ENCODE measurements at regions not wholly inside any gene's neighbourhood (a gene's known extent, or its start where the extent isn't known, plus 50 kb on each side); places are given as distances from the start of the nearest gene placed in this dataset.

DNA sequence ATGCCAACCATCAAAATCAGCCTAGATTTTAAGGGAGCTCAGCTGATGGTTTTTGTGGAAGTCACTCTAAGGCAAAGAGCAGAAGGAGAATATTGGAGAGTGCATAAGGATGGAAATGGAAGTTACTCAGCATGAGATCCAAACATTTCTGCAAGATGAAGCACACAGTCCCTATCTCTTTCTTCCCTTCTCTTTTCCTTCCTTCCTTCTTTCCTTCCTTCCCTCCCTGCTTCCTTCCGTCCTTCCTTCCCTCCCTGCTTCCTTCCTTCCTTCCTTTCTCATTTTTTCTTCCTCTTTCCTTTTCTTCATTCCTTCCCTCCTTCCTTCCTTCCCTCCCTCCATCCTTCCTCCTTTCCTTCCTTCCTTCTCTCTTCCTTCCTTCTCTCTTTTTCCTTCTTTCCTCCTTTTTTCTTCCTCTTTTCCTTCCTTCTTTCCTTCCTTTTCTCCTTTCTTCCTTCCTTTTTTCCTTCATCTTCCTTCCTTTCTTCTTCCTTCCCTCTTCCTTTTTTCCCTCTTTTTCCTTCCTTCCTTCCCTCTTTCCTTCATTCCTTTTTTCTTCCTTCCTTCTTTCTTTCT lies 727.9 kb upstream of the CDH2 start:
- H3K27ac ChIP-seq, result no peak overlapping the region

DNA sequence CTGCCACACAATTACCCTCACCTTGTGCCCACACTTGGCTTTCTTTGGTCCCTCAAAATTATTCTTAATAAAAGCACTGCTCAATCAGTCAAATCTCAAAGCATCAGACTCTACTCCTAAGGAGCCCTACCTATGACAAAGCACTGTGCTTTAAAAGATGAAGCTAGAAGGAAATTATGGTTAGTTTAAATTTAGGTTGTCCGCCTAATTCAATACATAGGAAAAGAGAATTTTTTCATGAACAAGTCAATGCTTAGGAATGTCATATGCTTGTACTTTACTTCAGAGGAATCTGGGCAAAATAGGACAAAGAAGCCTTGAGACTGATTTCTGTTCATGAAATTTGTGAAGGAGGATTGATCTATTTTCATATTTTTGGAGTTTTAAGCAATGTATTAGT lies 726.4 kb upstream of the CDH2 start:
- no peak for DNase-seq (ENCODE audit: low read depth, low spot score)
- H3K27ac ChIP-seq, result no peak overlapping the region

More for the DNA sequence above, 727.9 kb upstream of the CDH2 start:
- DNase-seq (ENCODE audit: low read depth, low spot score), result no peak

DNA sequence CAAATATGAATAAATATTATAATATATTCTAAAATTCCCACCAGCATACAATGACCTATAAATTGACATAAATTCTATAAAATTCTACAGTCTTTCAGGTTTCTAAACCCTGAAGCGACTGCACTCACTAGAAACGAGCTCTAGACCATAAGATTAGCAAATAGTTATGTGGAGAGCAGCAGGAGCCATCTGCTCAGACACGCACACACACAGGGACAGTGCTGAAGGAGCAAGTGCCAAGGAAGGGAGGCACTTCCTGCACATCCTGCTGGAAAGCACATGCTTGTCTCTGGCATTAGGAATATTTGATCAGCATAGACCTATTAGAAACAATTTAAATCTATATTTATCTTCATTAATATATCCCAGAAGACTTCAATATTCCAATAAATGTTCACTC lies 713.9 kb upstream of the CDH2 start:
- no peak overlapping the region for H3K27ac ChIP-seq
- DNase-seq (ENCODE audit: low read depth, low spot score), result no peak

DNA sequence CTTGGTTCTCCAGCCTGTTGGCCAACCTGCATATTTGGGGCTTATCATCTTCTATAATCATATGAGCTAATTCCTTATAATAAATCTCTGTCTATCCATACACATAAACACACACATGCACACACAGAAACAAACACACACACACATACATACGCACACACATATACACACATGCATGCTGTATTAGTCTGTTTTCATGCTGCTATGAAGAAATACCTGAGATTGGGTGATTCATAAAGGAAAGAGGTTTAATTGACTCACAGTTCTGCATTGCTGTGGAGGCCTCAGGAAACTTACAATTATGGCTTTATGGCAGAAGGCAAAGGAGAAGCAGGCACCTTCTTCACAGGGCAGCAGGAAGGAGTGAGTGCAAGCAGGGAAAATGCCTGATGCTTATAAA lies 707.4 kb upstream of the CDH2 start:
- no peak overlapping the region for H3K27ac ChIP-seq
- peak; percentile 64 for DNase-seq (ENCODE audit: low read depth, low spot score)

DNA sequence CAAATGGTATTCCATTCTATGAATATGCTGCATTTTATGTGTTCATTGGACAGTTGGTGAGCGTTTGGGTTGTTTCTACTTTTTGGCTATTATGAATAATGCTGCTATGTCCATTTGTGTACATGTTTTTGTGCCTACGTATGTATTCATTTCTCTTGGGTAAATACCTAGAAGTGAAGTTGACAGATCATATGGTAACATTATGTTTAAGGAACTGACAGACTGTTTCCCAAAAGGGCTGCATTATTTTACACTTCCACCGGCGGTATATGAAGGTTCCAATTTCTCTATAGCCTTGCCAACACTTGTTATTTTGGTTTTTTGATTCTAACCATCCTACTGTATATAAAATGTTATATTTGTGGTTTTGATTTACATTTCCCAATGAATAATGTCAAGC lies 703.9 kb upstream of the CDH2 start:
- DNase-seq (ENCODE audit: low read depth, low spot score), result no peak
- no peak overlapping the region for H3K27ac ChIP-seq

DNA sequence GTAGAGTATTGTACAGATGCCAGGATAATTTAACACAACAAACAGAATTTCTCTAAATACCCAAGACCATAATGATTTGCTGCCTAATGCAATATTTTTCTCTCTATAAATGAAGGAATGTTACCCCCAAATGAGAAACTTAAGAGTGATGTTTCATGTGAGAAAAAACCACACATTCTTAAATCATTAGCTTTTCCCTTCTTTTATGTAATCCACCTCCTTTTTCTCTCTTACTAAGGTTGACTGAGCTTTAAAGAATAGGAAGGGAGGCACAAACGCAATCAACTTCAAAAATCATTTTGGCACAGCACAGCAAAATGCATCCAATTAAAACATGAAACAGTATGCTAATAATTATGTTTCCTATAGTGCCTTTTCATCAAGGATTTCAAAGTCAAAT lies 698.1 kb upstream of the CDH2 start:
- DNase-seq (ENCODE audit: low read depth, low spot score), result no peak
- H3K27ac ChIP-seq, result no peak overlapping the region

DNA sequence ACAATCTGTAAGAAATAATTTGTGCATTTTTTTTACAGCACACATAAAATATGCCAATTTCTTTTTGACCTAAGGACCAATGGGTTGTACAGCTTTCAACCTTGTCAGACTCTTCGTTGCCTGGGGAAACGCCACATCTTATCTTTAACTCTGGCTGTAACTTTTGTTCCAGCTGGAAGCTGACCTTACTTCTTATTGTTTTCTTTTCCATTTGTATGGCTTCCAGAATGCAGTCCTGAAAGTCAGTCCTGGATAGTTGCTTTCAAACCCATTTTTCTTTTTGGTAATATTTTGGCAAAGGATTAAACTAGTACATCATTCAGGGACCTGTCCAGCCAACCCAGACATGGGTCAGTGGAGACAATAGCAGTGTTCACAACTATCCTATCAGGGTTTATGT lies 686.5 kb upstream of the CDH2 start:
- H3K27ac ChIP-seq, result no peak overlapping the region
- no peak for DNase-seq (ENCODE audit: low read depth, low spot score)

DNA sequence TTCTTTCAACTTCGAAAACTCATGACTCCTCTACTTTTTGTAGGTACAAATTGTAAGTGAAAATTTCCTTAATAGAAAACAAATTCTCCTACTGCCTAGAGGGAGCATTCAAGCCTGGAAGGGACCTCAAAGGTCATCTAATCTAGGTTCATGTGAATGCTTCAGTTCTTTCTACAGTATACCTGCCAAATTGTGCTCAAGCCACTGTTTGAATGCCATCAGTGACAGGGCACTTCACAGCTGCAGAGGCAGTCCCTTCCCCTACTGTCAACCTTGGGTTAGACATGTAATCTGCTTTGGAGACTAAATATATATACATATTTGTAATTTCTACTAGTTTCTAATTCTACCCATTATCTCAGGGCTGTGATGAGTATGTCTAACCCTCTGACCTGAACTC lies 681.3 kb upstream of the CDH2 start:
- no peak for DNase-seq (ENCODE audit: low read depth, low spot score)
- no peak overlapping the region for H3K27ac ChIP-seq

DNA sequence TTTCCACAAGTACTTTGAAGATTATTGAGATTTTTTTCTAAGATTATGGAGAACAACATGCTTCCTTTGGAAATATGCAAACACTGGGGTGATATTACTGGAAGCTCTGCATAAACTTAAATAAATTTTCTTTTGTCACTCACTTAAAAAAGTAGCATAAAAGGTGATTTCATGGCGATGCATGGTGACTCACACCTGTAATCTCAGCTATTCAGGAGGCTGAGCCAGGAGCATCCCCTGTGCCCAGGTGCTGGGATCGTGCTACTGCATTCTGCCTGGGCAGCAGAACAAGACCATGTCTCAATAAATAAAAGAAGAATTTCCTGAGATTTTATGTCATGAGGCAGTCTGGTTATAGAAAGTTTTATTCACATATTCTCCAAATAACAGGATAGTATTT lies 679.1 kb upstream of the CDH2 start:
- no peak overlapping the region for H3K27ac ChIP-seq
- no peak for DNase-seq (ENCODE audit: low read depth, low spot score)

DNA sequence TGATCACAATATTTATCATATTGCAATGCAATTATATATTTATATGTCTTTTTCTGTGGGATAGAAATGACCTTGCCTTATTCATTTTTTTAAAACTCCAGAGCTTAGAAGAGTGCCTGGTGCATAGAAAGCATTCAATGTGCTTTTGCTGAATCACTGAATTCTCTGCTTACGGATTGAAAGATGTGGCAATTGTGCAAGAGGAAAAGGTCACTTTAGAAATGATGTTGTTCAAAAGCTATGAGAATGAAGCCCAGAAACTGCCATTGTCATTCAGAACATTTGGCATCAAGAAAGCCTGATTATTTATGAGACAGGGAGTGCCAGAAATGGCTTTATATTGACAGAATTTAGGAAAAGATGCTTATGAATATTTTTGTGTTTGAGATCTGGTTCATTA lies 678.6 kb upstream of the CDH2 start:
- DNase-seq (ENCODE audit: low read depth, low spot score), result no peak
- no peak overlapping the region for H3K27ac ChIP-seq

DNA sequence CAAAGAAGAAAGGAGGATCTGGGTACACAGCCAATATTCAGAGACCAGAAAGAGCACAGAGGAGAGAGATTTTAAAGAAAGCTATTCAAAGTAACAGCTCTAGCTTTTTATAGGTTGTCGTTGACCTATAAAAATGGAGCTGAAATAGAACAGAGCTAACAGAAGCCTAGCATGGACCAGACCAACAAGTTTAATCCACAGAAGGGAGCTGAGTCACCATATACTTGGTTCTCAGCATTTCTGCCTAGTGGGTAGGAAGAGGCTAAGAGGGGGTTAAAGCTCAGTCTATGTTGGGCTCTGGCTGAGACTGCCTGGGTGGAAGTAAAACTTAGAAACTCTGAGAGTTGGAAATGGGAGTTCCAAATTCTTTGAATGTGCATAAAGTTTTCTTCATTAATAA lies 678.0 kb upstream of the CDH2 start:
- no peak overlapping the region for H3K27ac ChIP-seq
- DNase-seq (ENCODE audit: low read depth, low spot score), result no peak

DNA sequence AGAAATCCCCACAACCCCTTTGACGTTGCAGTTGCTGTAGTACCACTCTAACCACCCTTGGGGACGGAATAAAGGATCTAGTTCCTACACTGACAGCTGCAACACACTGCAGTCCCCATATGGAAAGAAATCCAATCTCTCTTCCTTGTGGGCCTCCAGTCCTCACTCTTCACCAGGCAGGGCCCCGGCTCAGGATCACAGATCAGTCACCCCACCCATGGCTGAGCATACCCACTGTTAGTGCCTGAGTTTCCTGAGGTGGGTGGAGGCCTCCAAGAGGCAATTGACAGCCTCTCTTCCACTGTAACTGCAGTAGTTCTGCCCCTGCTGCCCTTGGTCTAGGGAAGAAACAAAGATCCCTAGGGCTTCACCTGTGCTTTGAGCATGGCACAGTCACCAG lies 670.0 kb upstream of the CDH2 start:
- no peak for DNase-seq (ENCODE audit: low read depth, low spot score)
- no peak overlapping the region for H3K27ac ChIP-seq

DNA sequence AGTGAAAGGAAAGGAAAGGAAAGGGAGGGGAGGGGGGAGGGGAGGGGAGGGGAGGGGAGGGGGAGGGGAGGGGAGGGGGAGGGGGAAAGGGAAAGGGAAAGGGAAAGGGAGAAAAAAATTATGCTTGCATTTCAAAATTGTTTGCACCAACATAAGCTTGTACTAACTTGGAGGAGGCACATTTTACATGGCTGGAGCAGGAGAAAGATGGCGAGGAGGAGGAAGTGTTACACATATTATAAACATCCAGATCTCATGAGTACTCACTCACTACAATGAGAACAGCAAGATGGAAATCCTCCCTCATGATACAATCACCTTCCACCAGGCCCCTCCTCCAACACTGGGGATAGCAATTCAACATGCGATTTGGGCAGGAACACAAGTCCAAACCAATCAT lies 660.2 kb upstream of the CDH2 start:
- H3K27ac ChIP-seq, result no peak overlapping the region
- DNase-seq (ENCODE audit: low read depth, low spot score), result no peak

DNA sequence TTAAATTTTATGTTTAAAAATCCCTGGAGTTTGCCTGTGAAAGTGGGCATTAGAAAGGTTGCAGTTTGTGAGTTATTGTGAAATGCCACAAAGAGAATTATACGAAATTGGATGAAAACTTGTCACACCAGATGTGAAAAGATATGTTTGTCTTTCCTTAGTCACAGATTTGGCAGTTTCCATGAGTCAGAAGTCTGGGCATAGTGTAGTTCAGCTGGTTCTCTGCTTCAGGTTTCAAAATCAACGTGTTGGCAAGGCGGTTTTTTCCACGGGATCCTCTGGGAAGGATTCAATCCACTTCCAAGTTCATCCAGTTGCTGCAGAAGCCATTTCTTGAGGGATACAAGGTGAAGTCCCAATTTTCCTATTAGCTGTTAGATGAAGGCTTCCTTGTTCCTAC lies 658.0 kb upstream of the CDH2 start:
- H3K27ac ChIP-seq, result no peak overlapping the region
- peak; percentile 45 for DNase-seq (ENCODE audit: low read depth, low spot score)

DNA sequence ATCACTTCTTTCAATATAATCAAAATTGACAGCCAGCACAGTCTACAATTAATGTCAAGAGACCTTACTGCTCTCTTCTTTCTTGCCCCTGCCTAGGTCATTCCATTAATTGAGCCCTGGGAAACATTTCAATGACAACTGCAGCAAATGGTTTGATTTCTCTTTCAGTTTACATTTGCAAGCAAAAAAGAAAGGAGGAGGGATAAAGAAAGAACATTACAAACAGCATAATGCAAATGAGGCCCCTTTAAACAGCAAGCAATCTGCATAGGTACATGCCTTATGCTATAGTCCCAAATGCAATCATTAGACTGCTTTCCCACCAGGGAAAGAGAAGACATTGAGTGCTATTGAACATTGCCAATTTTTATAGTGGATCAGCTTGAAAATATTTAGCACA lies 655.0 kb upstream of the CDH2 start:
- H3K27ac ChIP-seq, result no peak overlapping the region
- no peak for DNase-seq (ENCODE audit: low read depth, low spot score)

DNA sequence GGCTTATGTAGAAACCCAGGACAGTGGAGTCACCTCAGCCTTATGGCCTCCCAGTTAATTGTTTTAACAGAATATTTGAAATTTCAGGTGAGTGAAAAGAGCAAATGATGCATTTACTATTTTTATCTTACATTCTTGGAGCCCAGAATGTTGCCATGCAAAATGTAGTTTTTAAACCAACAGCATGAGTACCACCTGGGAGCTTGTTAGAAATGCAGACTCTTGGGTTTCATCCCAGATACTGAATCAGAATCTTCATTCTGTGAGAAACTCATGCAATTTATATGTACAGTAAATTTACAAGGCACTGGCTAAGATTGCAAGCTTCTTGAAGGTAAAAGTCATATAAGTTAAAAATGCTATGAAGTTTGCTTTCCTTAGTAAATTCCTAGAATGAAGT lies 654.5 kb upstream of the CDH2 start:
- no peak for DNase-seq (ENCODE audit: low read depth, low spot score)
- no peak overlapping the region for H3K27ac ChIP-seq

DNA sequence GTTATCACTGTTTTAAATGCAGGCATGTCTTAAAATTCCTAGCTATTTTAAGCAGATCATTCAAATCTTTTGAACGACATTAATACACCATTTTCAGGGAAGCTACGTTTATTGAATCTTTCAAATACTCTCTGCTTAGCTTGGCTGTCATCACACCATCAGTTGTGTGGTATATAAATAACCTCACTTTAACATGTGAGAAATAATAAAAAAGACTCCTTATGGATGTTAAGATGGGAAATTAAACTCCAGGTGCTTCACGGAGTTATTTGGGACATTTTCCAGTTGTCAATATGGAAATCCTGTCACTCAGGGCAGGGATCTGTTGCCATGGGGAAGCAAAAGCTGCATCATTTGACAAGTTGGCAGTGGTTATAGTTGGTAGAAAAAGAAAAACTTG lies 649.2 kb upstream of the CDH2 start:
- H3K27ac ChIP-seq, result no peak overlapping the region
- no peak for DNase-seq (ENCODE audit: low read depth, low spot score)

DNA sequence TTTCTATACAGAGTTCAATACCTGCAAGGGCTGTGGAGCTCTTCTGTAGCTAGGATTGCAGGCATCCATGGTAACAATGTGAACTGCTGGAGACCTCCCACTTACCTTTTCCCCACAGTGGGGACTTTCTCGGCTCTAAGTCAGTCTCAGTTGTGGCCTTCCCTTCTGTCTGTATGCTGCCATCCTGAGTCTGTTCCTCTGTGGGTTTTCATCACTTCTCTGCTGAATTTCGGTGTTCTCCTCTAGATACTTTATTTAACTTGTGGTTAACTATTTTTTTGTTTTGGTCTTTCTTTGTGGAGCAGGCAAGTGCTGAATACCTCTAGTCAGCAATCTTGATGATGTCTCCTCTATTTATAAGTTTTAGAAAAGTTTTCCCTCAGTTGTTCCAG lies 647.2 kb upstream of the CDH2 start:
- H3K27ac ChIP-seq, result no peak overlapping the region
- DNase-seq (ENCODE audit: low read depth, low spot score), result no peak

DNA sequence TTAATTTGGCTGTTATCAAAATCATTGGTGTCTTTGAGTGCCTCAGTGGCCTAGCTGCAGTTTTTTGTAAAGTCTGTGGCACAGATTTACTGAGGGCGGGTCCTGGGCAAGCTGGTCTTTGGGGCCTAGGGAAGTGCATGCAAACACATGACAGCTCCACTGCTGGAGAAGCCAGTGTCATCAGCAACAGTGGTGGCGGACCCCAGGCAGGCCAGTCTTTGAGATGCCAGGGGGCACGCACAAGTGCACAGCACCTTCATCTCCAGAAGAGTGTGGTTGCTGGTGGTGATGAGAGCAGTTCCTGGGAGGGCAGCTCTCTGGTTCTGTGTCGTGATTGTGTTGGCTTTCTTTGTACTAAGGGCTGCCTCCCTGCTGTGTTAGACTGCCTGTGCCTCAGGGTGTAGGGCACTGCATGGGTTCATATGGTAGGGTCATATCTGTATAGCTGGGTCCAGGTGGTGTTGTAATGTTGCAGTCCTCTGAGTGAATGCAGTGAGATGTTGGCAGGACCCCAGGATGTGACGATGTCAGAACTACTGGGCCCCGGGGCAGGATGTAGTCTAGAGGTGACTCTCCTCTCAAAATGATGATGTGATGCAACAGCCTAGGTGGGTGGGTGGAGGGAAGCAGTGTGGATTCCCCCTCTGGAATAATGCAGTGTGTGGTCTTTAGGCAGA lies 646.7 kb upstream of the CDH2 start:
- H3K27ac ChIP-seq, result no peak overlapping the region
- DNase-seq (ENCODE audit: low read depth, low spot score), result no peak

DNA sequence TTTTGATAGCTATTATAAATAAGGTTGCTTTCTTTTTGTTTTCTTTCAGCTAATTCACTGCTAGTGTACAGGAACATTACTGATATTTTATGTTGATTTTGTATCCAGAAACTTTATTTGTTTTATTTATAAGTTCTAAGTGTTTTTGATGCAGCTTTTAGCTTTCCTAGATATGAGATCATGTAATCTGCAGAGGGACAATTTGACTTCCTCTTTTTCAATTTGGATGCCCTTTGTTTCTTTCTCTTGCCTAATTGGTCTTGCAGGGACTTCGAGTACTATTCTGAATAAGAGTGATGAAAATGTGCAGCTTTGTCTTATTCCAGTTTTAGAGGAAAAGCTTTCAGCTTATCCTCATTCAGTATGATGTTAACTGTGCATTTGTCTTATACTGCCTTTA lies 643.4 kb upstream of the CDH2 start:
- no peak for DNase-seq (ENCODE audit: low read depth, low spot score)
- no peak overlapping the region for H3K27ac ChIP-seq

DNA sequence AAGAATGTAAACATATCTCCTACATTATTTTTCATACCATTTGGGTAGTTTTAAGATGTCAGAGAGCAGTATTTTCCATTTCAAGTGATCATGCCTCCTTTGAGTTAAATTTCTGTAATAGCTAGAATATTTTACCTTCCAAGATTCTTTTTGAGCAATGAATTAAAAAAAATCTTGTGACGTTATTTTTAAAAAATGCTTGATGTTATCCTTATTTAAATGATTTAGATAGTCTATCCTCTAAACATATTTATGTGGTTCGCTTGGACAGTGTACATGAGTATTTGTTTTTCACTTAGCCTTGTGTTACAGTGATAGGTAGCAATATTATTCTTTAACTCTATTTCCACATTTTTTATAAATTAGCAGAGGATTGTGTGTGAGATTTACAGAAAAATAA lies 639.2 kb upstream of the CDH2 start:
- H3K27ac ChIP-seq, result no peak overlapping the region
- DNase-seq (ENCODE audit: low read depth, low spot score), result no peak

DNA sequence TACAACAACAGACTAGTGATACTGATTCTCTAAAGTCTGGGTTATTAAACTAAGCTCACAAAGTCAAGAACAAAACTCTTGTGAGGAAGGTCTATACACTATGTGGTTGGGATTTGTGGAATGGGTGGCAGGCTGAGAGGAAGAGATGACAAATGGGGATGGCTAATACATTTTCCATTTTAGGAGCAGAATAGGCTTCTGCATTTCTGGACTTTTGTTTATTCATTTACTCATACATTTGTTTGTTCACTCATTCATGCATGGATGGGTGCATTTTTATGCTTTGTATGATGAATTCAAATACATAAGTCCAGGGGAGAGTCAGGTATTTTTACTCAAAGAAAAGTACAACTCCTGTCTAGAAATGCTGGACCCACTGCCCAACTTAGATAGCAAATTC lies 637.4 kb upstream of the CDH2 start:
- H3K27ac ChIP-seq, result no peak overlapping the region
- DNase-seq (ENCODE audit: low read depth, low spot score), result no peak

DNA sequence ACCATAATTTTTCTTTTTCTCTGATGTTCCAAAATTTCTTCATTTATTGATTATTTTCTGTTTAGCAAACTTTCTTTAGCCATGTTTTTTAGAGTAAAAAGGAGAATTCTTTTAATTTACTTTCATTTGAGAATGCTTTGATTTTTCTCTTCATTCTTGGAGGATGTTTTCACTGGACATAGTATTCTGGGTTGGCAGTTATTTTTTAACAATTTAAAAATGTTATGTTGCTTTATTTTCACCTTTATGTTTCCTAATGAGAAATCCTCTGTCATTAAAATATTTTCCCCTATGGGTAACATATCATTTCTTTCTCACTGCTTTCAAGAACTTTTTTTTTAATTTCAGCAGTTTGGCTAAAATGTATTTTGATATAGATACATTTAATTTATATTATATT lies 631.4 kb upstream of the CDH2 start:
- no peak for DNase-seq (ENCODE audit: low read depth, low spot score)
- no peak overlapping the region for H3K27ac ChIP-seq
